ENCODE measurements at regions not wholly inside any gene's neighbourhood (a gene's known extent, or its start where the extent isn't known, plus 50 kb on each side); places are given as distances from the start of the nearest gene placed in this dataset.

DNA sequence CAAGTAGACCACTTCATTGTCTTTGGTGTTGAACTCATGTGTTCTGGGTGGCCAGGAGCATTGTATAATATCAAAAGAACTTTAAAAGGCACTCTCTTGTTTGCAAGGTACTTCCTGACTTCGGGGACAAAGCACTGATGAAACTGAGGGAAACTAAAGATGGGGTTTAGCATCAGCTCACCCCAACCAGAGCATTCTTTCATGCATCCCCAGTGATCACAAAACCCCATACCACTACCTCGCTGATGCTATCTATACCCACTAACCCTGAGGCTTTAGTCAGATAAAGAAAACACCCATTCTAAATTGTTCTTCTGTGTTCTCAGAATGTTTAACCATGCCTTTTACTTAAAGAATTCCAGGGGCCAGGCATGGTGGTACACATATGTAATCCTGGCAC is 94.5 kb upstream of the DOCK9 start:
- TF ChIP-seq, protein P1, sequence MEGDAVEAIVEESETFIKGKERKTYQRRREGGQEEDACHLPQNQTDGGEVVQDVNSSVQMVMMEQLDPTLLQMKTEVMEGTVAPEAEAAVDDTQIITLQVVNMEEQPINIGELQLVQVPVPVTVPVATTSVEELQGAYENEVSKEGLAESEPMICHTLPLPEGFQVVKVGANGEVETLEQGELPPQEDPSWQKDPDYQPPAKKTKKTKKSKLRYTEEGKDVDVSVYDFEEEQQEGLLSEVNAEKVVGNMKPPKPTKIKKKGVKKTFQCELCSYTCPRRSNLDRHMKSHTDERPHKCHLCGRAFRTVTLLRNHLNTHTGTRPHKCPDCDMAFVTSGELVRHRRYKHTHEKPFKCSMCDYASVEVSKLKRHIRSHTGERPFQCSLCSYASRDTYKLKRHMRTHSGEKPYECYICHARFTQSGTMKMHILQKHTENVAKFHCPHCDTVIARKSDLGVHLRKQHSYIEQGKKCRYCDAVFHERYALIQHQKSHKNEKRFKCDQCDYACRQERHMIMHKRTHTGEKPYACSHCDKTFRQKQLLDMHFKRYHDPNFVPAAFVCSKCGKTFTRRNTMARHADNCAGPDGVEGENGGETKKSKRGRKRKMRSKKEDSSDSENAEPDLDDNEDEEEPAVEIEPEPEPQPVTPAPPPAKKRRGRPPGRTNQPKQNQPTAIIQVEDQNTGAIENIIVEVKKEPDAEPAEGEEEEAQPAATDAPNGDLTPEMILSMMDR (IDR thresholded peaks at IDR 0.05; ENCODE audit: unreplicated experiment in 3 of 3): no peak
- Mint-ChIP-seq H3K4me3 (no peak overlapping the region), H3K36me3 (ENCODE audit: low read depth) (peaks cover 20% of the 10 kb centered on the region), H3K27me3 (ENCODE audit: low read depth) (peaks cover 4% of the 10 kb centered on the region), H3K27ac (no peak overlapping the region), H3K9me3 (peaks cover 18% of the 10 kb centered on the region), H3K4me1 (peaks cover 4% of the 10 kb centered on the region)

DNA sequence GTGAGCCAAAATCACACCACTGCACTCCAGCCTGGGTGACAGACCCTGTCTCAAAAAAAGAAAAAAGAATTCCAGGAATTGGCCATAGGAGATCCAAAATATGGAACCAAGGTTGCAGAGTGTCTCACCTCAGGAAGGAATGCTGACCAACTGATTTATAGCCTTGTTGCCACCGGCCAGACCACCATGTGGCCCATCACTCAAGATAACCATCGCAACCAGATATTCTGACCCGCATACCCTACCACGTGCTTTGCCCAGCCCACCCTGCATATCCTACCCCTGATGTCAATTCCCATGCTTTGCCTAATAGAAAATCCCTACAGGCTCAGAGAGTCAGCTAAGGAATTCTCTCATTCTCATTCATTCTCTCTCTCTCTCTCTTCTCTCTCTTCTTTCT is 95.1 kb upstream of the DOCK9 start:
- TF ChIP-seq, protein P1 (IDR thresholded peaks at IDR 0.05; ENCODE audit: unreplicated experiment in 3 of 3): no peak
- peaks cover 4% of the 10 kb centered on the region for H3K4me1 Mint-ChIP-seq

DNA sequence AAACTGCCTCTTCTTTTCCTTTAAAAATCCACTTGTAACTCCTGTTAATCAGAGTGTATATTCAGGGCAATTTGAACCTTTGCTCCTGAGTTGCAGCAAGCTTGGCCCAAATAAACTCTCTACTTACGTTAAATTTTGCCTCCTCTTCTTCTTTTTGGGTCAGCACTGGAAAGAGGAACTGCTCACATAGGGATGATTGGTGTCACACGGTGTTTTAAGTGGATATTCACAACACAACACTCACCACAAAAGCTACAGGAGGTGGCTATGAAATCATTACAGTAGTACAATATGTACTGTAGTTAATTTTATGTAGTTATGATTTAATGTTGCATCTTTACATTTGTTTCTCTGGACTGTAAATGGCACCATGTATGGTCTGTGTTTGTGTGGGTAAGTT is 96.8 kb upstream of the DOCK9 start:
- H3K9me3 Mint-ChIP-seq: peaks cover 18% of the 10 kb centered on the region
- peaks cover 21% of the 10 kb centered on the region for H3K36me3 Mint-ChIP-seq (ENCODE audit: low read depth)
- peaks cover 4% of the 10 kb centered on the region for H3K4me1 Mint-ChIP-seq
- H3K4me3 Mint-ChIP-seq: no peak overlapping the region
- no peak overlapping the region for H3K27ac Mint-ChIP-seq
- peaks cover 4% of the 10 kb centered on the region for H3K27me3 Mint-ChIP-seq (ENCODE audit: low read depth)
- TF ChIP-seq, protein P1 (IDR thresholded peaks at IDR 0.05; ENCODE audit: unreplicated experiment in 3 of 3): no peak

More for the DNA sequence above, 95.1 kb upstream of the DOCK9 start:
- H3K4me3 Mint-ChIP-seq: no peak overlapping the region
- H3K36me3 Mint-ChIP-seq (ENCODE audit: low read depth): peaks cover 21% of the 10 kb centered on the region
- H3K9me3 Mint-ChIP-seq: peaks cover 18% of the 10 kb centered on the region
- no peak overlapping the region for H3K27ac Mint-ChIP-seq
- peaks cover 4% of the 10 kb centered on the region for H3K27me3 Mint-ChIP-seq (ENCODE audit: low read depth)

DNA sequence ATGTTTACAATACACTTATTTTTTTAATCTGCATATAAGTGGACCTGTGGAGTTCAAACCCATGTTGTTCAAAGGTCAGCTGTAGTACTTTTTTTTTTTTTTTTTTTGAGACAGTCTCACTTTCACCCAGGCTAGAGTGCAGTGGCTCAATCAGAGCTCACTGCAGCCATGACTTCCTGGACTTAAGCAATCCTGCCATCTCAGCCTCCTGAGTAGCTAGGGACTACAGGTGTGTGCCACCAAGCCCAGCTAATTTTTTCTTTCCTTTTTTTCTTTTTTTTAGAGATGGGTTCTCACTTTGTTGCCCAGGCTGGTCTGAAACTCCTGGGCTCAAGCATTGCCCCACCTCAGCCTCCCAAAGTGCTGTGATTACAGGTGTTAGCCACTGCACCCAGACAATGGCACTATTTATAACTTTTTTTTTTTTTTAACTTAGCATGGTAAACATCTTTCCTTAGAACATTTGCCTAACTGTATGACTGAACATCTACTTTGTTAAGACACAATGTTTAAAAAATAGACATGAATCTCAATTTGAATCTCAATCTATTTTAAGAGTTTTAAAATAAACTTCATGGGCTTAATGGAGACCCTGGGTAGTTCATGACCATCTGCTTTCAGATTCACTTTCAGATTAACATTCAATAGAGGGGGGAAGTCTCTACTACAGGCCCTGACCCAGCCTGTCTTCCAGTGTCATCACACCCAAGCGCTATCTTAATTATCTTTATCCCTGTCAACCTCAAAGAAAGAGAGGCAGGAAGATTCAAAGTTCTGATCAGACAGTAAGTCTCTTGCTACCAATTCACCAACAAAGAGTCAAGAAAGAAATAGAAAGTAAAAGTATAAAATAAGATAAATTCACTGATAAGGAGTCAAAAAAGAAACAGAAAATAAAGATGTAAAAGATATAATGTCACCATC is 97.7 kb upstream of the DOCK9 start:
- Mint-ChIP-seq H3K27ac (no peak overlapping the region), H3K9me3 (peaks cover 18% of the 10 kb centered on the region), H3K4me3 (no peak overlapping the region), H3K4me1 (peaks cover 4% of the 10 kb centered on the region), H3K27me3 (ENCODE audit: low read depth) (peaks cover 4% of the 10 kb centered on the region), H3K36me3 (ENCODE audit: low read depth) (peaks cover 21% of the 10 kb centered on the region)
- TF ChIP-seq, protein P1 (IDR thresholded peaks at IDR 0.05; ENCODE audit: unreplicated experiment in 3 of 3): no peak

DNA sequence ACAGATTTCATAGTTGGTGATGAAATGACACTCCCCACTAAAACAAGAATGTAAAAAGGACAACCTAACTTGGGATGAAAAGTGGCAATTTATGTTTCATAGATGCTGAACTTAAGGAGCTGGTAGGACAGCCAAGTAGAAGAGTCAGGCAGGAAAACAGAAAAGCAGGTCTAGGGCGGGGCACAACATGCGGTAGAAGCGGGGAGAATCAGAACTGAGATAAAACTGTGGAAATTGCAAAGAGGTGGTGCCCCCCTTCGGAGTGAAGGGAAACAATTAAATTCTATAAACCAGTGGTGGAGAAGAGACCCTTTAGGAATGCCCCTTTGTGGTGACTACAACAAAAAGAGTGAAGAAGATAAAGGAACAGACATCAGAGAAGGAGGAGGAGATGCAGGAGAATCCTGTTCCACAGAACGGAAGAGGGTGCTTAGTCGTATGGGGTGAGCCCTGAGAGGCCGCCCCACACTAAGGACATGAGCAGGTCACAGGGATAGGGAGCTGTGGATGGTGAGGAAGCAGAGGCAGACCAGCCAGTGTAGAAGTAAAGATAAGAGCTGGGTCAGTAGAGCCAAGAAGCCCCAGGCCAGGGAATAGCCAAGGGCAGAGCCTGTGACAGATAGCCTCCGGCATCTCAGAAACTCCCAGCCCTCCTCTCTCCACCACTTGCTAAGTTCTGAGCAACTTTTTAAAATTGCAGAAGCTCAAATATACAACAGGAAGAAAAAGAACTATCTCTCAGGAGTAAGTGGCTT is 100.3 kb upstream of the DOCK9 start:
- Mint-ChIP-seq H3K27me3 (ENCODE audit: low read depth) (peaks cover under 1% of the 10 kb centered on the region), H3K4me3 (no peak overlapping the region), H3K9me3 (peaks cover 15% of the 10 kb centered on the region), H3K27ac (no peak overlapping the region), H3K4me1 (peaks cover 4% of the 10 kb centered on the region), H3K36me3 (ENCODE audit: low read depth) (peaks cover 17% of the 10 kb centered on the region)
- TF ChIP-seq, protein P1 (IDR thresholded peaks at IDR 0.05; ENCODE audit: unreplicated experiment in 3 of 3): no peak
